Esophagus muscularis mucosa (tissue), 4 donors: ENCODE measurements at regions not wholly inside any gene's neighbourhood (a gene's known extent, or its start where the extent isn't known, plus 50 kb on each side); places are given as distances from the start of the nearest gene placed in this dataset.
"Not testable (repeated sequence)": the region's sequence is repeated elsewhere in the genome, so short reads cannot be mapped to it uniquely, and the experiment has no call there.

Source experiments
- DNase-seq: peaks from one replicate; pipeline ENCODE4 v3.0.0-alpha.2; 2017; ENCODE audit errors: extremely low spot score
- H3K27ac ChIP-seq, 4 donors: fragments of 200-600 bp; sonication (generic); replicated peaks in 1 of 4; 1 replicate in 3 of 4; 2 replicates in 1 of 4; pipeline ENCODE4 v1.5.1; 2016 to 2019; ENCODE audit warnings: mild to moderate bottlenecking in 1 of 4
- H3K27me3 ChIP-seq, 4 donors: fragments of 200-600 bp; sonication (generic); one replicate each; pipeline versions ENCODE4 v1.5.1 to v1.6.0; 2016 to 2019
- H3K36me3 ChIP-seq, 4 donors: fragments of 200-600 bp; sonication (generic); one replicate each; pipeline ENCODE4 v1.5.1; 2016 to 2019
- H3K4me1 ChIP-seq, 4 donors: fragments of 200-600 bp; sonication (generic); one replicate each; pipeline ENCODE4 v1.5.1; 2016 to 2019
- H3K4me3 ChIP-seq, 4 donors: fragments of 200-600 bp; sonication (generic); 1 replicate in 2 of 4; 2 replicates in 2 of 4; pipeline ENCODE4 v1.5.1; 2016 to 2019; ENCODE audit warnings: mild to moderate bottlenecking in 4 of 4, moderate library complexity in 1 of 4
- H3K9me3 ChIP-seq, 4 donors: fragments of 200-600 bp; sonication (generic); 1 replicate in 3 of 4; 2 replicates in 1 of 4; pipeline ENCODE4 v1.5.1; 2016 to 2019
- EP300 ChIP-seq: sonication (generic); formaldehyde crosslinking; IDR thresholded peaks from one replicate; pipeline ENCODE4 v1.6.1; 2017; ENCODE audit warnings: antibody characterized with exemption
- POLR2A ChIP-seq: fragments of 450-650 bp; IDR thresholded peaks from one replicate; pipeline ENCODE4 v1.6.1; 2017; ENCODE audit warnings: antibody characterized with exemption, moderate library complexity, mild to moderate bottlenecking, low read depth
- POLR2AphosphoS5 ChIP-seq, 2 donors: sonication (generic); formaldehyde crosslinking; IDR thresholded peaks; one replicate each; pipeline ENCODE4 v1.6.1; 2017; ENCODE audit warnings: antibody characterized with exemption in 2 of 2
- WGBS: methylation state at CpG from one replicate; pipeline ENCODE4 v1.1.5; 2018; 5-methylcytosine and 5-hydroxymethylcytosine counted together
- intact Hi-C: fragments of 100-400 bp; cut with DNase I; formaldehyde crosslinking; loops from one replicate; pipeline ENCODE4 v1.15.1; 2023
- TF ChIP-seq, protein P1 (sequence below), 3 experiments: fragments of 200-600 bp in 2 of 3; fragments of 450-650 bp in 1 of 3; sonication (generic) in 2 of 3; IDR thresholded peaks; one replicate each; pipeline ENCODE4 v1.5.1; 2017 to 2019; ENCODE audit warnings: antibody characterized with exemption in 3 of 3, mild to moderate bottlenecking in 2 of 3, moderate library complexity in 1 of 3

DNA sequence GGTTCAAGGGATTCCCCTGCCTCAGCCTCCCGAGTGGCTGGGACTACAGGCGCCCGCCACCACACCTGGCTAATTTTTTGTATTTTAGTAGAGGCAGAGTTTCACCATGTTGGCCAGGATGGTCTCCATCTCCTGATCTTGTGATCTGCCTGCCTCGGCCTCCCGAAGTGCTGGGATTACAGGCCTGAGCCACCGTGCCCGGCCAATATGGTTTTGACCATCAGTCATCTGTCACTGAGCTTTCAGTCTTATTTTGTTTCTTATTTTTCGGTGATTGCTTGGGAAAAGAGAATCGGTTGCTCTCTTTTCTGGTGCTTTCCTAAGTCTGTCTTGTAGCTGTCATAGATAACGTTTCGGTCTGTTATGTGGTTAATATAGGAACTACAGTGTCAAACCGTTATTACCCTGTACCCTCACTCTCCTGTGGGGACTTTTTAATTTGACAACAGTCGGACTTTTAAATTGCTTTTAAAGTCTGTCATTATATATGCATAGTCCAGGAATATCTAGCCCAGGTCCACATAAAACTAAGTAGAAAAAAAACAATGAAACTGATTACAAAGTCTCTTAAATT is 453.4 kb downstream of the KCNJ18 start:
- Histone ChIP-seq H3K4me1 (no peaks in the 10 kb centered on the region), H3K27ac (no peak overlapping the region), H3K9me3 (no peaks in the 10 kb centered on the region), H3K4me3 (no peak overlapping the region), H3K27me3 (no peaks in the 10 kb centered on the region), H3K36me3 (no peaks in the 10 kb centered on the region)
- TF ChIP-seq POLR2AphosphoS5 (IDR thresholded peaks at IDR 0.05) (no peak), POLR2A (no peak), EP300 (no peak)
- TF ChIP-seq, protein P1, sequence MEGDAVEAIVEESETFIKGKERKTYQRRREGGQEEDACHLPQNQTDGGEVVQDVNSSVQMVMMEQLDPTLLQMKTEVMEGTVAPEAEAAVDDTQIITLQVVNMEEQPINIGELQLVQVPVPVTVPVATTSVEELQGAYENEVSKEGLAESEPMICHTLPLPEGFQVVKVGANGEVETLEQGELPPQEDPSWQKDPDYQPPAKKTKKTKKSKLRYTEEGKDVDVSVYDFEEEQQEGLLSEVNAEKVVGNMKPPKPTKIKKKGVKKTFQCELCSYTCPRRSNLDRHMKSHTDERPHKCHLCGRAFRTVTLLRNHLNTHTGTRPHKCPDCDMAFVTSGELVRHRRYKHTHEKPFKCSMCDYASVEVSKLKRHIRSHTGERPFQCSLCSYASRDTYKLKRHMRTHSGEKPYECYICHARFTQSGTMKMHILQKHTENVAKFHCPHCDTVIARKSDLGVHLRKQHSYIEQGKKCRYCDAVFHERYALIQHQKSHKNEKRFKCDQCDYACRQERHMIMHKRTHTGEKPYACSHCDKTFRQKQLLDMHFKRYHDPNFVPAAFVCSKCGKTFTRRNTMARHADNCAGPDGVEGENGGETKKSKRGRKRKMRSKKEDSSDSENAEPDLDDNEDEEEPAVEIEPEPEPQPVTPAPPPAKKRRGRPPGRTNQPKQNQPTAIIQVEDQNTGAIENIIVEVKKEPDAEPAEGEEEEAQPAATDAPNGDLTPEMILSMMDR (IDR thresholded peaks at IDR 0.05): no peak
- intact Hi-C loops: no loop called here
- no peak for DNase-seq
- WGBS: 69% methylated on average over 13 of the region's 13 CpGs

DNA sequence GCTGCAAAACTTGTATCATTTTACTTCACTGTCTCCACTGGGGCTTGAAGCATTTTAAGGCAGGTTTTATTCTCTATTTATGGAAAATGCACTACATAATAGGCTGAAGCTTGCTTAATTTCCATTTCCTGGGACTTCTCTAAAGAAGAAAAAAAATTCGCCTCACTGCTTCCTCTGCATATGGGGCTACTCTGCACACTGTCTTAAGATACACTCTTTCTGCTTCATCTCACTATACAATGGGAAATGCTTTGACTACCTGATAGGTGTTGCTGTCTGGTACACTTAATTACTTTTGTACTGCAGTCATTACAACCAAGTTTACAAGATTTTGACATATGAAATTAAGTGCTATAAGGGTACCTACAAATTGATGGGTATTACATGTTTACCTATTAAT is 466.0 kb downstream of the KCNJ18 start:
- Histone ChIP-seq H3K36me3 (no peaks in the 10 kb centered on the region), H3K27ac (no peak overlapping the region), H3K27me3 (no peaks in the 10 kb centered on the region), H3K4me3 (no peak overlapping the region), H3K4me1 (no peaks in the 10 kb centered on the region), H3K9me3 (no peaks in the 10 kb centered on the region)
- intact Hi-C loops: no loop called here
- no peak for DNase-seq
- TF ChIP-seq, protein P1 (IDR thresholded peaks at IDR 0.05): no peak
- TF ChIP-seq EP300: no peak
- no peak for TF ChIP-seq POLR2AphosphoS5 (IDR thresholded peaks at IDR 0.05)
- TF ChIP-seq POLR2A: no peak
- 51% methylated on average over 1 of the region's 1 CpG for WGBS

DNA sequence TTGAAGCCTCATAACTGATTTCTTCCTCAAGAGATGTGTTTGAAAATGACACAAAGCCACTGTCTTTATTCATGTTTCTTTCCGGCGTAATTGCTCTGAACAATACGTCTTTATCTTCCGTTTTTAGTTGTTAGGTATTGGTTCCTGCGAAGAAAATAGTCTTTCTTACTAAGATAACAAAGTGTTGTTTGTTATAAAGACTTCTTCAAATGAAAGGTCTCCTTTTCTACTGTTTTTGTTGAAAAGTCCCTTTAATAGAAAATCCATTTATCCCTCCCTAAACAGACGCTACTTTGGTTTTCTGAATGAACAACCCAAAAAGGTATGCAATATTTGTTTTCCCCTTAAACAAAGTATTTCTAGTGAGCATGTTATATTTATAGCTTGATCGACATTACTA is 469.1 kb downstream of the KCNJ18 start:
- no peak for TF ChIP-seq POLR2AphosphoS5 (IDR thresholded peaks at IDR 0.05)
- no peak for TF ChIP-seq EP300
- no peak for TF ChIP-seq POLR2A
- TF ChIP-seq, protein P1 (IDR thresholded peaks at IDR 0.05): no peak
- intact Hi-C loops: no loop called here
- Histone ChIP-seq H3K4me1 (no peaks in the 10 kb centered on the region), H3K27me3 (no peaks in the 10 kb centered on the region), H3K9me3 (no peaks in the 10 kb centered on the region), H3K36me3 (no peaks in the 10 kb centered on the region), H3K27ac (no peak overlapping the region), H3K4me3 (no peak overlapping the region)
- no peak for DNase-seq
- 82% methylated on average over 7 of the region's 7 CpGs for WGBS

DNA sequence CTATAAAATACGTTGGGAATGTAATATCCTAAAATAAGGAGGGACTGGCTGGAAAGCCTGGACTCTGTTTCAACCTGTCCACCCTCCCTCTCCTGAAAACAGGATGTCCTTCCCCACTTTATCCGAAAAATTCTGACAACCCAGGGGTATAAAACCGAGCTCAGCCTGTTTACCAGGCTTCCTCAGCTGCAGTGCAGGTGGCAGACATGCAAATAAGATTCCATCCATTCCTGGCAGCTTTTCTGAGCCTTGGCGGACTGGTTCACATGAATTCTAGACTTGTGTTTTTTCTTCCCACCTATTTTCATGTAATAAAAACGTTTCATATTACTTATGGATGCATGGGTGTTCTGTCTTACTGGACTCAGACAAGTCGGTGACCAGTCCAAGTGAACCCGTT is 479.3 kb downstream of the KCNJ18 start:
- H3K36me3 ChIP-seq: no peaks in the 10 kb centered on the region
- H3K9me3 ChIP-seq: no peaks in the 10 kb centered on the region
- no peak overlapping the region for H3K4me3 ChIP-seq
- no peaks in the 10 kb centered on the region for H3K27me3 ChIP-seq
- H3K27ac ChIP-seq: no peak overlapping the region
- 37% methylated on average over 7 of the region's 7 CpGs for WGBS
- intact Hi-C loops: no loop called here
- TF ChIP-seq POLR2A (no peak), POLR2AphosphoS5 (IDR thresholded peaks at IDR 0.05) (no peak), EP300 (no peak)
- TF ChIP-seq, protein P1 (IDR thresholded peaks at IDR 0.05): no peak
- H3K4me1 ChIP-seq: no peaks in the 10 kb centered on the region
- DNase-seq: no peak

DNA sequence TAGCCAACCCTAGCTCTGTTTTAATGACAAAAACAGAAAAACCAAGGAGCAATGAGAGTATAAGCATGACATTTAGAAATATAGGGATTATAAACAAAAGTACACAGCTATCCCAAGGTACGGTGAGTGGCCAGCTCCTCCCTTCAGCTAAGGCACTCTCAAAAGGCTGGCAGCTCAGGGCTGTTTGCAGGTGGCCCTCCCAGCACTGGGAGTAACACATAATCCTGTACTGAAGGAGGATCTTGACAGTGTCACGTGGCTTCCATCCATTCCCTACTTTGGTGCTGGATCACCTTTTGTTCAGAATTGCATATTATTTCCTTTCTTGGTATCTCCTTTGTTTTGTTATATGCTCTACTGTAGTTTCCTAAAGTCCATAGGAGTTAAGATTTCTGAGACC is 500.8 kb downstream of the KCNJ18 start:
- no peaks in the 10 kb centered on the region for H3K27me3 ChIP-seq
- H3K27ac ChIP-seq: no peak overlapping the region
- intact Hi-C loops: no loop called here
- H3K4me3 ChIP-seq: no peak overlapping the region
- TF ChIP-seq POLR2AphosphoS5 (IDR thresholded peaks at IDR 0.05) (no peak), POLR2A (no peak), EP300 (no peak)
- TF ChIP-seq, protein P1 (IDR thresholded peaks at IDR 0.05): no peak
- H3K9me3 ChIP-seq: no peaks in the 10 kb centered on the region
- no peak for DNase-seq
- no peaks in the 10 kb centered on the region for H3K4me1 ChIP-seq
- WGBS: 64% methylated on average over 2 of the region's 2 CpGs
- H3K36me3 ChIP-seq: no peaks in the 10 kb centered on the region

DNA sequence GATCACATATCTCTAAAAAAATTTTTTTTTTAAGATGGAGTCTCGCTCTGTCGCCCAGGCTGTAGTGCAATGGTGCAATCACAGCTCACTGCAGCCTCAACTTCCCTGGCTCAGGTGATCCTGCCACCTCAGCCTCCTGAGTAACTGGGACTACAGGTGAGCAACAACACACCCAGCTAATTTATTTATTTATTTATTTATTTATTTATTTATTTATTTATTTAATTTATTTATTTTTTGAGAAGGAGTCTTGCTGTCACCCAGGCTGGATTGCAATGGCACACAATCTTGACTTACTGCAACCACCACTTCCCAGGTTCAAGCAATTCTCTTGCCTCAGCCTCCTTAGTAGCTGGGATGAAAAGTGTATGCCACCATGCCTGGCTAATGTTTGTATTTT is 507.9 kb downstream of the KCNJ18 start:
- WGBS: 63% methylated on average over 2 of the region's 2 CpGs
- DNase-seq, H3K4me1 ChIP-seq, intact Hi-C loops, H3K36me3 ChIP-seq, H3K27me3 ChIP-seq, H3K4me3 ChIP-seq, H3K27ac ChIP-seq: not testable (repeated sequence)
- peaks cover 0 to 14% (median 6%) of the 10 kb centered on the region in 4 donors for H3K9me3 ChIP-seq
